D721Med (cell line): ENCODE measurements at regions not wholly inside any gene's neighbourhood (a gene's known extent, or its start where the extent isn't known, plus 50 kb on each side); places are given as distances from the start of the nearest gene placed in this dataset.

ENCODE experiments used
- DNase-seq: peaks from one replicate; pipeline ENCODE4 v3.0.0; 2011; ENCODE audit warnings: low spot score; ENCODE audit not compliant: insufficient read length
- FAIRE-seq: peaks from 2 replicates; lab custom pipeline; 2011; peaks lifted over from hg19 to GRCh38; lab: Jason Lieb, UNC
- CTCF ChIP-seq: IDR thresholded peaks from 2 replicates; pipeline ENCODE4 v1.5.1; 2012; ENCODE audit warnings: mild to moderate bottlenecking, control low read depth; ENCODE audit not compliant: insufficient read depth; ENCODE audit errors: missing control alignments

- DNase-seq, result no peak
- FAIRE-seq, result no peak
- no peak for TF ChIP-seq CTCF
Measured at GRCh38 chr17:15012351-15012980, 252.7 kb downstream of the PMP22 start.

- no peak for DNase-seq
- FAIRE-seq, result no peak
- no peak for TF ChIP-seq CTCF
Measured at GRCh38 chr17:15009087-15009486, 256.0 kb downstream of the PMP22 start.

- FAIRE-seq (no peak), DNase-seq (no peak)
- TF ChIP-seq CTCF, result no peak
Measured at GRCh38 chr17:15007147-15007553, 258.0 kb downstream of the PMP22 start.

- TF ChIP-seq CTCF, result no peak
- FAIRE-seq (no peak), DNase-seq (no peak)
Measured at GRCh38 chr17:15006421-15007128, 258.6 kb downstream of the PMP22 start.

- DNase-seq (no peak), FAIRE-seq (no peak)
- no peak for TF ChIP-seq CTCF
Measured at GRCh38 chr17:15000661-15001060, 264.5 kb downstream of the PMP22 start.

GRCh38 chr17:14997290-14997689 is 267.8 kb downstream of the PMP22 start:
- DNase-seq, result no peak
- no peak for TF ChIP-seq CTCF
- no peak for FAIRE-seq

GRCh38 chr17:14986127-14986526 is 279.0 kb downstream of the PMP22 start:
- FAIRE-seq, result no peak
- no peak for DNase-seq
- TF ChIP-seq CTCF, result no peak
